Transverse colon (tissue), 4 donors: ENCODE measurements at regions not wholly inside any gene's neighbourhood (a gene's known extent, or its start where the extent isn't known, plus 50 kb on each side); places are given as distances from the start of the nearest gene placed in this dataset.

Experiments used
- DNase-seq: peaks from one replicate; pipeline ENCODE4 v3.0.0-alpha.2; 2019
- H3K27ac ChIP-seq, 4 donors: fragments of 200-600 bp; sonication (generic); 2 replicates each; pipeline ENCODE4 v1.5.1; 2016 to 2018; ENCODE audit warnings: inconsistent platforms in 4 of 4
- H3K27me3 ChIP-seq: fragments of 200-600 bp; sonication (generic); 2 replicates; pipeline ENCODE4 v1.5.1; 2017; ENCODE audit warnings: inconsistent platforms
- H3K36me3 ChIP-seq, 4 donors: fragments of 200-600 bp; sonication (generic); 2 replicates each; pipeline ENCODE4 v1.5.1; 2017 to 2019; ENCODE audit warnings: inconsistent platforms in 4 of 4
- H3K4me1 ChIP-seq, 4 donors: fragments of 200-600 bp; sonication (generic); 2 replicates each; pipeline ENCODE4 v1.5.1; 2017 to 2020; ENCODE audit warnings: inconsistent platforms in 4 of 4
- H3K4me3 ChIP-seq, 4 donors: fragments of 200-600 bp; sonication (generic); 1 replicate in 1 of 4; 2 replicates in 3 of 4; pipeline versions ENCODE4 v1.5.1 to v1.6.1; 2017 to 2019; ENCODE audit warnings: inconsistent platforms in 4 of 4
- H3K9me3 ChIP-seq, 2 donors: fragments of 200-600 bp; sonication (generic); 2 replicates each; pipeline ENCODE4 v1.5.1; 2017 to 2019; ENCODE audit warnings: inconsistent platforms in 2 of 2
- EP300 ChIP-seq: sonication (generic); formaldehyde crosslinking; IDR thresholded peaks from one replicate; pipeline ENCODE4 v1.6.1; 2017; ENCODE audit warnings: antibody characterized with exemption, low read depth
- POLR2A ChIP-seq: fragments of 450-650 bp; IDR thresholded peaks from one replicate; pipeline ENCODE4 v1.6.1; 2016; ENCODE audit warnings: antibody characterized with exemption, mild to moderate bottlenecking, moderate library complexity
- POLR2AphosphoS5 ChIP-seq, 3 donors: sonication (generic); formaldehyde crosslinking; IDR thresholded peaks; one replicate each; pipeline ENCODE4 v1.6.1; 2016; ENCODE audit warnings: antibody characterized with exemption in 3 of 3
- WGBS, 2 donors: methylation state at CpG; one replicate each; pipeline ENCODE4 v1.1.5; 2018; ENCODE audit warnings: low coverage in 1 of 2; 5-methylcytosine and 5-hydroxymethylcytosine counted together
- in situ Hi-C, 4 donors: fragments of 200-750 bp; cut with MboI; loops; one replicate each; pipeline versions ENCODE4 v1.15.0 to v1.15.1; 2017; ENCODE audit warnings: low sequenced_read_pairs in 3 of 4, low pct_ligation_motif_present in 1 of 4, low pct_unique_long_range_greater_than_20kb in 1 of 4
- intact Hi-C: fragments of 100-400 bp; cut with DNase I; formaldehyde crosslinking; loops from one replicate; pipeline ENCODE4 v1.15.1; 2023; ENCODE audit warnings: low total_unique reads
- TF ChIP-seq, protein P1 (sequence below), 5 experiments: fragments of 200-600 bp in 3 of 5; fragments of 450-650 bp in 2 of 5; sonication (generic) in 3 of 5; IDR thresholded peaks; 1 replicate in 2 of 5; 2 replicates in 3 of 5; pipeline ENCODE4 v1.5.1; 2016 to 2017; ENCODE audit warnings: antibody characterized with exemption in 5 of 5, inconsistent platforms in 3 of 5, mild to moderate bottlenecking in 2 of 5, moderate library complexity in 1 of 5

DNA sequence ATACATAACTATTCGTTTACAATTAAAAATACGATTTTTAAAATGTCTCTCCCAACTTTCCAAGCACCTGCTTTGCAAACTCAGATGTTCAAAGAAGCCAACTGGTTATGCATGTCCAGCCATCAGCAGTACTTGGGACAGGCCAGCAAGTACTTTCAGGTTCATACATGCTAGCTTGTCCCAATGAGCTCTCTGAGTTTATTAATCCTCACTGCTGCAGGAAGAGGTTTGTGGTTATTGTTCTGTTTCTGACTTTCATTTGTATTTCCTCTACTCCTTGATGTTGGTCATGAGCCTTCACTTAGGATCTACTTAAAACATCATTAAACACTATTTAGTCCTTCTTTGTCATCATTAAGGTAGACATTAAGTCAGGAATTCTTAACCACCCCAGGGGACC lies 374.1 kb downstream of the LRATD1 start:
- no peaks in the 10 kb centered on the region for H3K9me3 ChIP-seq
- WGBS, 2 donors, result 68 to 79% methylated on average over 2 of the region's 2 CpGs
- no peak for TF ChIP-seq EP300
- no peak for TF ChIP-seq POLR2A
- TF ChIP-seq POLR2AphosphoS5 (IDR thresholded peaks at IDR 0.05), result no peak
- TF ChIP-seq, protein P1, sequence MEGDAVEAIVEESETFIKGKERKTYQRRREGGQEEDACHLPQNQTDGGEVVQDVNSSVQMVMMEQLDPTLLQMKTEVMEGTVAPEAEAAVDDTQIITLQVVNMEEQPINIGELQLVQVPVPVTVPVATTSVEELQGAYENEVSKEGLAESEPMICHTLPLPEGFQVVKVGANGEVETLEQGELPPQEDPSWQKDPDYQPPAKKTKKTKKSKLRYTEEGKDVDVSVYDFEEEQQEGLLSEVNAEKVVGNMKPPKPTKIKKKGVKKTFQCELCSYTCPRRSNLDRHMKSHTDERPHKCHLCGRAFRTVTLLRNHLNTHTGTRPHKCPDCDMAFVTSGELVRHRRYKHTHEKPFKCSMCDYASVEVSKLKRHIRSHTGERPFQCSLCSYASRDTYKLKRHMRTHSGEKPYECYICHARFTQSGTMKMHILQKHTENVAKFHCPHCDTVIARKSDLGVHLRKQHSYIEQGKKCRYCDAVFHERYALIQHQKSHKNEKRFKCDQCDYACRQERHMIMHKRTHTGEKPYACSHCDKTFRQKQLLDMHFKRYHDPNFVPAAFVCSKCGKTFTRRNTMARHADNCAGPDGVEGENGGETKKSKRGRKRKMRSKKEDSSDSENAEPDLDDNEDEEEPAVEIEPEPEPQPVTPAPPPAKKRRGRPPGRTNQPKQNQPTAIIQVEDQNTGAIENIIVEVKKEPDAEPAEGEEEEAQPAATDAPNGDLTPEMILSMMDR (IDR thresholded peaks at IDR 0.05), result no peak
- DNase-seq, result no peak
- no peaks in the 10 kb centered on the region for H3K36me3 ChIP-seq
- H3K27me3 ChIP-seq, result no peaks in the 10 kb centered on the region
- H3K27ac ChIP-seq, result no peak overlapping the region
- H3K4me3 ChIP-seq, result no peak overlapping the region
- intact Hi-C loops (no loop called here), in situ Hi-C loops (no loop called here)
- H3K4me1 ChIP-seq, result no peaks in the 10 kb centered on the region

DNA sequence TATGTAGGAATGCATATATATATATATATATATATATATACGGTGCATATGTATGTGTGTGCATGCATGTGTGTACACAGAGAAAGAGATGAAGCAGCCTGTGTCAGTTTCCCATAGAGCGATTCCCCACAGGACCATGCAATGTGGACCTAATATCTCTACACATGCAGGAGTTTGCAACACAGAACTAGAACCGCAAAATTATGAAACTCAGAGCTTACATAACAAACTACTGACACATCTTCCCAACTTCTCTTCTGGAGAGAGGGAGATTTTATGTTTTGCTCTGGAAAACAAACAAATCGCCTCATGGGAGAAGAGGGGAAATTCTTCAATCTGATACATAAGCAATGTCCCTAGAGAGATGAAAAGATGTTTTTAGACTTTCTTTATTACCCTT lies 377.2 kb downstream of the LRATD1 start:
- no peak for DNase-seq
- Histone ChIP-seq H3K27me3 (no peaks in the 10 kb centered on the region), H3K4me3 (no peak overlapping the region), H3K27ac (no peak overlapping the region), H3K36me3 (no peaks in the 10 kb centered on the region), H3K9me3 (peaks cover 0 to 3% of the 10 kb centered on the region in 2 donors), H3K4me1 (no peaks in the 10 kb centered on the region)
- TF ChIP-seq POLR2A (no peak), POLR2AphosphoS5 (IDR thresholded peaks at IDR 0.05) (no peak), EP300 (no peak)
- TF ChIP-seq, protein P1 (IDR thresholded peaks at IDR 0.05), result no peak
- in situ Hi-C loops (no loop called here), intact Hi-C loops (no loop called here)
- 81 to 100% methylated on average over 2 to 4 of the region's 4 CpGs for WGBS, 2 donors

DNA sequence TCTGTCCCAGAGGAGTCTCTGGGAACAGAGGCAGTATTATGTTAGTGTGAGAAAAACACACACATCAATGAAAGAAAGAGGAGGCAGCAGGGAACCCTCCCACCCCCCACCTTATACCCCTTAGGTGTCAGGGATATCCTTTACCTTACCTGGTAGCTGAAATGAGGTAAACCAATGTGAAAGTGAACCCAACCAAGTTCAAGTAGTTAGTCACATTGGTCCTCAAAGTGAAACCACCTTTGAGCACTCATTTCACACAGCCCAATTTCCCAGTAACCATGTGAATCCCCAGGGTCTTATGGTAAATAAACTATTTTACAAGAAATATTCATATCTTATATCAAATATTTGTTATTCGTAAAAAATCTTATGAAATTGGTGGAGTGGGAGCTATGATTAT lies 377.8 kb downstream of the LRATD1 start:
- Histone ChIP-seq H3K4me1 (no peaks in the 10 kb centered on the region), H3K36me3 (no peaks in the 10 kb centered on the region), H3K9me3 (peaks cover 0 to 3% of the 10 kb centered on the region in 2 donors), H3K27ac (no peak overlapping the region), H3K4me3 (no peak overlapping the region), H3K27me3 (no peaks in the 10 kb centered on the region)
- 75 to 83% methylated on average over 1 of the region's 1 CpG for WGBS, 2 donors
- no peak for TF ChIP-seq POLR2A
- TF ChIP-seq, protein P1 (IDR thresholded peaks at IDR 0.05), result no peak
- TF ChIP-seq EP300, result no peak
- TF ChIP-seq POLR2AphosphoS5 (IDR thresholded peaks at IDR 0.05), result no peak
- DNase-seq, result no peak
- intact Hi-C loops (no loop called here), in situ Hi-C loops (no loop called here)

DNA sequence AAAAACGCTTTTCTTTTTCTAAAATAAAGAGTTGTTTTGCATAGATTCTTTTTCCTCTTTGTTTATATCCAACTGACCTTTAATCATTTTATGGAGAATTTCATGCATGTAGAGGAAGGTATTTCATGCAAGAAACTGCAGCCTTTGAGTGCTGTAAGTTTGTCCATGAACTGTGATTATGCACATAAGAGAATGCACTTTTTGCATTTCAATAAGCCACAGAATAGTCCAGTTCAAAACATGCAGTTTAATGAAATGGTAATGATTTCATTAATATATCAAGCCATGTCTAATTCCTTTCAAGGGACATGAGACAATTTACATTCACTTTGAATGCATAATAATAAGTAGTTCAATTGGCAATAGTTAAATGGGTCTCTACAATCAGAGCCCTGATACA lies 386.3 kb downstream of the LRATD1 start:
- no peaks in the 10 kb centered on the region for H3K36me3 ChIP-seq
- WGBS, 2 donors, result 68 to 83% methylated on average over 1 of the region's 1 CpG
- no peaks in the 10 kb centered on the region for H3K9me3 ChIP-seq
- H3K27me3 ChIP-seq, result no peaks in the 10 kb centered on the region
- H3K4me3 ChIP-seq, result no peak overlapping the region
- intact Hi-C loops, result no loop called here
- TF ChIP-seq, protein P1 (IDR thresholded peaks at IDR 0.05), result no peak
- TF ChIP-seq EP300 (no peak), POLR2AphosphoS5 (IDR thresholded peaks at IDR 0.05) (no peak), POLR2A (no peak)
- no peak overlapping the region for H3K27ac ChIP-seq
- H3K4me1 ChIP-seq, result no peaks in the 10 kb centered on the region
- in situ Hi-C loops, result no loop called here
- DNase-seq, result no peak
